Adrenal gland (tissue), 5 donors: ENCODE measurements at regions not wholly inside any gene's neighbourhood (a gene's known extent, or its start where the extent isn't known, plus 50 kb on each side); places are given as distances from the start of the nearest gene placed in this dataset.

Source experiments
- POLR2A ChIP-seq, 2 donors: fragments of 450-650 bp; IDR thresholded peaks; one replicate each; pipeline ENCODE4 v1.6.1; 2017; ENCODE audit warnings: antibody characterized with exemption in 2 of 2, mild to moderate bottlenecking in 2 of 2, moderate library complexity in 1 of 2
- TF ChIP-seq, protein P1 (sequence below), 6 experiments: fragments of 450-650 bp in 4 of 6; fragments of 200-600 bp in 2 of 6; sonication (generic) in 1 of 6; IDR thresholded peaks; 1 replicate in 5 of 6; 2 replicates in 1 of 6; pipeline versions ENCODE4 v1.5.1 to v1.8.0; 2016 to 2021; ENCODE audit warnings: antibody characterized with exemption in 6 of 6, mild to moderate bottlenecking in 2 of 6, moderate library complexity in 1 of 6
- donor health status: DM: no; HTN: no; CAD: no.

DNA sequence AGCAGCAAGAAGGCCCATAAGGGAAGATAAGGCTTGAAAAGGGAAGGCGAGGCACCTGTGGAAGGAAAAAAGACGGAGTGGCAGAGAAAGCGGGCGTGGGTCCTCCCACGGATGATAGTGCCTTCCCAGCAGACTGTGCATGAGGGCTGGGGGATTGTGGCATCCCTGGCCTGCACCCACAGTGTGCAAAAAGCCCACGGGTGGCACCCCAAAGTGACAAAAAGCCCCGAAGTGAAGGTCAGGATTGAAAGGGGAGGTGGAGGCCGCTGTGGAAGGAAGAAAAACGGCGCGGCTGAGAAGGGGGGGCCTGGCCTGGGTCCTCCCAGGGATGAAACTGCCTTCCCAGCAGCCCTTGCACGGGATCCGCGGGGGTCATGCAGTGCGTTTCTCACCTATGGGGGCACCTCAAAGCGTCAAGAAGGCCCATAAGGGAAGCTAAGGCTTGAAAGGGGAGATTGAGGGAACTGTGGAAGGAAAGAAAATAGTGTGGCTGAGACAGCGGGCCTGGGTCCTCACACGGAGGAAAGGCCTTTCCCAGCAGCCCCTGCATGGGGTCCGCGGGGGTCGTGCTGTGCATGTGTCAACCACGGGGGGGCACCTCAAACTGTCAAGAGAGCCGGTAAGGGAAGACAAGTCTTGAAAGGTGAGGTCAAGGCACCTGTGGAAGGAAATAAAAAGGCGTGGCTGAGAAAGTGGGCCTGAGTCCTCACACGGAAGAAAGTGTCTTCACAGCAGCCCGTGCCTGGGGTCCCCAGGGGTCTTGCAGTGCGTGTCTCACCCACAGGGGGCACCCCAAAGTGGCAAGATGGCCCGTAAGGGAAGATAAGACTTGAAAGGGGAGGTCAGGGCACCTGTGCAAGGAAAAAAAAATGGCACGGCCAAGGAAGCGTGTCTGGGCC, 274.1 kb downstream of the ALG10 start:
- TF ChIP-seq POLR2A (IDR thresholded peaks at IDR 0.05): no peak
- TF ChIP-seq, protein P1, sequence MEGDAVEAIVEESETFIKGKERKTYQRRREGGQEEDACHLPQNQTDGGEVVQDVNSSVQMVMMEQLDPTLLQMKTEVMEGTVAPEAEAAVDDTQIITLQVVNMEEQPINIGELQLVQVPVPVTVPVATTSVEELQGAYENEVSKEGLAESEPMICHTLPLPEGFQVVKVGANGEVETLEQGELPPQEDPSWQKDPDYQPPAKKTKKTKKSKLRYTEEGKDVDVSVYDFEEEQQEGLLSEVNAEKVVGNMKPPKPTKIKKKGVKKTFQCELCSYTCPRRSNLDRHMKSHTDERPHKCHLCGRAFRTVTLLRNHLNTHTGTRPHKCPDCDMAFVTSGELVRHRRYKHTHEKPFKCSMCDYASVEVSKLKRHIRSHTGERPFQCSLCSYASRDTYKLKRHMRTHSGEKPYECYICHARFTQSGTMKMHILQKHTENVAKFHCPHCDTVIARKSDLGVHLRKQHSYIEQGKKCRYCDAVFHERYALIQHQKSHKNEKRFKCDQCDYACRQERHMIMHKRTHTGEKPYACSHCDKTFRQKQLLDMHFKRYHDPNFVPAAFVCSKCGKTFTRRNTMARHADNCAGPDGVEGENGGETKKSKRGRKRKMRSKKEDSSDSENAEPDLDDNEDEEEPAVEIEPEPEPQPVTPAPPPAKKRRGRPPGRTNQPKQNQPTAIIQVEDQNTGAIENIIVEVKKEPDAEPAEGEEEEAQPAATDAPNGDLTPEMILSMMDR (IDR thresholded peaks at IDR 0.05): no peak
